Aorta (tissue), 5 donors: ENCODE measurements at regions not wholly inside any gene's neighbourhood (a gene's known extent, or its start where the extent isn't known, plus 50 kb on each side); places are given as distances from the start of the nearest gene placed in this dataset.
"Not testable (repeated sequence)": the region's sequence is repeated elsewhere in the genome, so short reads cannot be mapped to it uniquely, and the experiment has no call there.

ENCODE experiments used
- ATAC-seq: fragments of 200-7000 bp; cut with Tn5 transposase; one replicate; pipeline ENCODE4 v1.9.1; 2022; ENCODE audit warnings: moderate library complexity; ENCODE audit not compliant: low FRiP score
- DNase-seq, 2 donors: peaks; one replicate each; pipeline ENCODE4 v3.0.0-alpha.2; 2020
- H3K27ac ChIP-seq, 2 donors: one replicate each; pipeline ENCODE4 v1.5.1; 2013; ENCODE audit warnings: low read length in 2 of 2, mild to moderate bottlenecking in 2 of 2, moderate library complexity in 2 of 2, control low read depth in 1 of 2, inconsistent platforms in 1 of 2, low read depth in 1 of 2
- H3K27me3 ChIP-seq, 2 donors: one replicate each; pipeline ENCODE4 v1.6.1; 2013; ENCODE audit warnings: control low read depth in 1 of 2, low read length in 1 of 2, mild to moderate bottlenecking in 1 of 2, moderate library complexity in 1 of 2; ENCODE audit not compliant: insufficient read depth in 2 of 2, control insufficient read depth in 1 of 2
- H3K36me3 ChIP-seq, 2 donors: one replicate each; pipeline ENCODE4 v1.6.1; 2013; ENCODE audit warnings: control low read depth in 1 of 2, low read length in 1 of 2, mild to moderate bottlenecking in 1 of 2; ENCODE audit not compliant: insufficient read depth in 2 of 2, control insufficient read depth in 1 of 2
- H3K4me1 ChIP-seq, 2 donors: one replicate each; pipeline ENCODE4 v1.6.1; 2013; ENCODE audit warnings: low read length in 2 of 2, control low read depth in 1 of 2, mild to moderate bottlenecking in 1 of 2, moderate library complexity in 1 of 2; ENCODE audit not compliant: insufficient read depth in 2 of 2, control insufficient read depth in 1 of 2
- H3K4me3 ChIP-seq, 2 donors: one replicate each; pipeline ENCODE4 v1.5.1; 2013; ENCODE audit warnings: low read length in 2 of 2, control low read depth in 1 of 2, mild to moderate bottlenecking in 1 of 2
- H3K9me3 ChIP-seq: one replicate; pipeline ENCODE4 v1.6.1; 2013; ENCODE audit warnings: mild to moderate bottlenecking, low read length; ENCODE audit not compliant: control insufficient read depth
- WGBS, 2 donors: extraction: QIAGEN DNeasy Blood & Tissue Kit; methylation state at CpG; one replicate each; pipeline ENCODE4 v1.1.7; 2013; 5-methylcytosine and 5-hydroxymethylcytosine counted together
- intact Hi-C, 2 donors: fragments of 100-400 bp; cut with DNase I; formaldehyde crosslinking; loops; one replicate each; pipeline versions ENCODE4 v1.14.2 to v1.15.0; 2022
- donor health status: healthy with polysubstance abuse.
- donor health status: Bipolar disorder and iron deficiency.
- donor health status: DM: no; HTN: no; CAD: no.
- donor health status: DM: no; HTN: no; CAD: no.
- donor health status: DM: yes; HTN: yes; CAD: no.

DNA sequence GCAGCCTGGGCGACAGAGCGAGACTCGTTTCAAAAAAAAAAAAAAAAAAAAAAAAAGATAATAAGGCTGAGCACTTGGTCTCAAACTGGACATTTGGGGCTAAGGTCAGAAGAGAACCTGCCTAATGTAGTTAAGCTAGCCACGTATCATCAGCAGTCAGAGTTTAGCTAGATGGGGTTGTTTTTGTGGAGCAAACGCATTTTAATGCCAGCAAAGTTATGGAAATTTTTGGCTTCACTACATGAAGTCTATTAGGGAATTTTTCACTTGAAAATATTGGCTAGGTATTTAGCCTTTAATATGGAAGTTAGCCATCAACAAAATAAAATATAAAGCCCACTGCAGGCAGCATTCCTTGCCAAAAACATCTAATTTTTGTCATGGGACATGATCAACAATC lies 902.9 kb upstream of the CDH18 start:
- H3K4me1 ChIP-seq, intact Hi-C loops, H3K9me3 ChIP-seq, H3K27me3 ChIP-seq, H3K4me3 ChIP-seq, DNase-seq, H3K27ac ChIP-seq, H3K36me3 ChIP-seq, ATAC-seq: not testable (repeated sequence)
- WGBS, 2 donors = 81 to 85% methylated on average over 2 to 5 of the region's 5 CpGs

DNA sequence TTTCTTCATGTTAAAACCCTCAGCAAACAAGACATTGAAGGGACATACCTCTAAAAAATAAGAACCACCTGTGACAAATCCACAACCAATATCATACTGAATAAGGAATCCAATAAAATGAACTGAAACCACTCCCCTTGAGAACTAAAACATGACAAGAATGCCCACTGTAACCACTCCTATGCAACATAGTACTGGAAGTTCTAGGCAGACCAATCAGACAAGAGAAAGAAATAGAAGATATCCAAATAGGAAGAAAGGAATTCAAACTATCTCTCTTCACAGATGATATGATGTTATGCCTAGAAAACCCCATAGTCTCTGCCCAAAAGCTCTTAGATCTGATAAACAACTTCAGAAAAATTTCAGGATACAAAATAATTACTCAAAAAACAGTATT lies 887.7 kb upstream of the CDH18 start:
- H3K4me3 ChIP-seq, H3K27ac ChIP-seq, intact Hi-C loops, DNase-seq, H3K4me1 ChIP-seq, H3K9me3 ChIP-seq, H3K36me3 ChIP-seq, H3K27me3 ChIP-seq, ATAC-seq: not testable (repeated sequence)

DNA sequence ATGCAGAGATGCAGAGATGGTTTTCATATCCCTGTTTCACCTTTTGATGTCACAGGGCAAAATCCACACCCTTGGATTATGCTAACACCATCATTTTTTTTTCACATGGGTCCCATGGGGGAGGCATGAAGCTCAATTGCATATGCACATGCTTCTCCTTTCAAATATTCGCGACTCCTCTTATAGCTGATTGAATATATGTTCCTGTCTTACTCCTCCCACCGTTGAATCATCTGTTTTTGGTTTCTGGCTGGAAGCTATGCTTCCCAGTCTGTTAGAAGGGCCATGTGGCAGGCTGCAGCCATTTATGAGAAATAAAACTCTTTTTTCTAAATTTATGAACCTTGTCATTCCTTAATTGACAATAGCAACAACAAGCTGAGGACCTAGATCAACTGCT lies 877.9 kb upstream of the CDH18 start:
- WGBS, 2 donors = 83 to 88% methylated on average over 3 of the region's 3 CpGs
- DNase-seq, intact Hi-C loops, H3K27ac ChIP-seq, H3K4me1 ChIP-seq, H3K9me3 ChIP-seq, H3K4me3 ChIP-seq, H3K27me3 ChIP-seq, ATAC-seq, H3K36me3 ChIP-seq: not testable (repeated sequence)

DNA sequence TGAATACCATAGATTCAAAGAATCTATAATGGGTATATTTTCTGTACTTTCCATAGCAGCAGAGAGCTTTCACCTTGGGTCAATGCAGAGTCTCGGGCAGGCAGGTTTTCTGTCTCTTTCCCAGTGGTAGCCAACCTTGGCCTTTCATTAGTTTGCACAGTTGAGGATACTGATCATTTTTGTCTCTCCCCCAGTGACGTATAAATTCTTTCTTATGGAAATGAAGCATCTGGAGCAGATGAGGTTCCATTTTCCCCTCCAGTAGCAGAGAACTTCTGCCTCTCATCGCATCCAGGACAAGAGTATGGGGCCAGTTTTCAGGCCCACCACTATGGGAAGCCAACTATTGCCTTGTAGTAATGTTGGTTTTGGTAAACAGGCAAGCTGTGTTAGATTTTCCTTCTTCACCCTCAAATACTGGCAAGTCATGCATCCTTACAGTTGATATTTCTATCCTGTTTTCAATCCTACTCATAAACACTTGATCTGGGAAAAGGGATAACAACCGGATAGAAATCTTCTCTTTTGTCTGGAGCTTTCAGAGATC lies 845.2 kb upstream of the CDH18 start:
- H3K4me1 ChIP-seq = no peaks in the 10 kb centered on the region
- intact Hi-C loops = no loop called here
- WGBS, 2 donors = 75 to 77% methylated on average over 4 of the region's 4 CpGs
- ATAC-seq (no peak), DNase-seq (no peak)
- no peak overlapping the region for H3K4me3 ChIP-seq
- H3K27ac ChIP-seq = no peak overlapping the region
- H3K9me3 ChIP-seq = no peaks in the 10 kb centered on the region
- H3K27me3 ChIP-seq = no peaks in the 10 kb centered on the region
- H3K36me3 ChIP-seq = no peaks in the 10 kb centered on the region

DNA sequence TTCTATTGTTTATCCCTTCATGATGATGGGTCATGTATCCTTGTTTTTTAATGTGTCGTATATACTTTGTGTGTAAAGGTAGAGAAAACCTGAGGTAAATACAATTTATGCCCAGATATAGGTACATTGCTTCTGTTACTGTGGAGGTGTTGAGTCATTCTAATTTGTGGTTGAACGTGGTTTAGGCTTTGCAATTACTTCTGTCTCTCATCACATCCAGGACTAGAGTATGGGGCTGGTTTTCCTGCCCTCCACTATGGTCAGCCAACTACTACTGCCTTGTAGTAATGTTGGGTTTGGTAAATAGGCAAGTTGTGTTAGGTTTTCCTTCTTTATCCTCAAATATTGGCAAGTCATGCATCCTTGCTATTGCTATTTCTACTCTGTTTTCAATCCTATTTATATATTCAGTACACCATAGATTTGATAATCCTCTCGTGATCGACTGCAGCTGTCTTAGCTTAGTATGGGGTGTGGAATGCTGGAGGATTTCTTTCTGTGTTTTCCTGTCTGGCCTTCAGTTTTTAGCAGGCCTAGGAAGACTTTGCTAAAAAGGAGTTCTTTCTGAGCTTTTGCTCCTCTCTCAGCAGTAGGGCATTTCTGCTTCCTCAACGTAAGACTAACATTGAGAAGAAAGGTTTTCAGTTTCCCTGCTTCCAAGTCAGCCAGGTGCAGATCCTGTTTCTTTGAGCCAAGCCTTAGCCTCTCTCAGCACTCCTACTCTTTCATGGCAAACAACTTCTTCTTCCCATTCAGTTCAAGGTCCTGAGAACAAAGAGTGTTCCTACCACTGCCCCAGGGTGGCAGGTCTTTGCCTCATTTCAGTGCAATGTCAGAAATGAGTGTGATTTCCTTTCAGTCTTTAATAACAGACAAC lies 844.4 kb upstream of the CDH18 start:
- Histone ChIP-seq H3K27ac (no peak overlapping the region), H3K36me3 (no peaks in the 10 kb centered on the region), H3K9me3 (no peaks in the 10 kb centered on the region), H3K4me3 (no peak overlapping the region), H3K4me1 (no peaks in the 10 kb centered on the region), H3K27me3 (no peaks in the 10 kb centered on the region)
- no peak for ATAC-seq
- intact Hi-C loops = no loop called here
- WGBS, 2 donors = 70 to 82% methylated on average over 4 to 5 of the region's 5 CpGs
- no peak for DNase-seq

DNA sequence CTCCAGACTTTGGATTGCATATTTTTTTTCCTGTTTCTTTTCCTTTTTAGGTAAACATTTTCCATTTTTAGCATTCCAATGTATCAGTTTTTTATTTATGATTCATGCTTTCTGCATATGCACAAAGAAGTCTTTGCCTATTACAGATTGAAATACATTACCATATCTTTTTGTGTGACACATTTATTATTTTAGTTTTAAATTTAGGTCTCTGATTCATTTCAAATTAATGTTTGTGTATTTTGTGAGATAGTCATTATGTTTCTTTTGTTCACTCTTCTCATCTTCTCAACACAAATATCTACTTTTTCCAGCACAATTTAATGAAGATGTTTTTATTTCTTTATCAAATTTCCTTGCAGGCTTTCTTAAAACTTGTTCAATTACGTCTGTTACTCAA lies 838.0 kb upstream of the CDH18 start:
- ATAC-seq, H3K4me1 ChIP-seq, H3K4me3 ChIP-seq, DNase-seq, H3K27me3 ChIP-seq, H3K36me3 ChIP-seq, H3K9me3 ChIP-seq, intact Hi-C loops, H3K27ac ChIP-seq: not testable (repeated sequence)
- WGBS, 2 donors = 35 to 44% methylated on average over 1 of the region's 1 CpG

DNA sequence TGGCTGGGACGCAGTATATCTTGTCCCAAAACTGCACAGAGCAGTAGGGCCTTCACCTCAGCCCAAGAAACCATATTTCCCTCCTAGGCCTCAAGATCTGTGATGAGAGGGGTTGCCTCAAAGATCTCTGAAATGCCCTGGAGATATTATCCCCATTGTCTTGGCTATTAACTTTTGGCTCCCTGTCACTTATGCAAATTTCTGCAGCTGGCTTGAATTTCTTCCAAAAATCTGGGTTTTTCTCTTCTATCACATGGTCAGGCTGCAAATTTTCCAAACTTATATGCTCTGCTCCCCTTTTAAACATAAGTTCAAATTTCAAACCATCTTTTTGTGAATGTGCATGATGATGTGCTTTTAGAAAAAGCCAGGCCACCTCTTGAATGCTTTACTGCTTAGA lies 809.2 kb upstream of the CDH18 start:
- DNase-seq, H3K9me3 ChIP-seq, intact Hi-C loops, H3K27me3 ChIP-seq, H3K27ac ChIP-seq, H3K4me1 ChIP-seq, ATAC-seq, H3K36me3 ChIP-seq, H3K4me3 ChIP-seq: not testable (repeated sequence)
- WGBS, 2 donors = 89% methylated on average over 1 of the region's 1 CpG

DNA sequence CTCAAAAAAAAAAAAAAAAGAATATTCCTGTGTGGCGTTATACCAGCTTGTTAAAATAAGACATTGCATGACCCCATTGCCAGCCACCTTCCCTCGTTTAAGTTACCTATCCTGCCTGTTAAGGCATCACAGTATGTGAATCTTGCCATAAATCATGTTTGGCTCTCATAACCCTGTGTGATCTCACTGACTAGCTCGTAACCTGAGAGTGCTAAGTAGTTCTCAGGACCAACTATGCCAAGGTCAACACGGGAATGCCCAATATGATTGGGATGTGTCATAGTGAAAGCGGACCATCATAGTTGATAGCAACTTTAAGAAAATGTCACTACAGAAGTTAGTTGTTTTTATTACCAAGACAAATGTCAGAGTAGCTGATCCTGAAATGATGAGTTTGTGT lies 796.8 kb upstream of the CDH18 start:
- DNase-seq, H3K4me3 ChIP-seq, H3K27ac ChIP-seq, ATAC-seq, H3K27me3 ChIP-seq, H3K4me1 ChIP-seq, intact Hi-C loops, H3K36me3 ChIP-seq, H3K9me3 ChIP-seq: not testable (repeated sequence)
- WGBS, 2 donors = 71 to 79% methylated on average over 2 of the region's 5 CpGs

DNA sequence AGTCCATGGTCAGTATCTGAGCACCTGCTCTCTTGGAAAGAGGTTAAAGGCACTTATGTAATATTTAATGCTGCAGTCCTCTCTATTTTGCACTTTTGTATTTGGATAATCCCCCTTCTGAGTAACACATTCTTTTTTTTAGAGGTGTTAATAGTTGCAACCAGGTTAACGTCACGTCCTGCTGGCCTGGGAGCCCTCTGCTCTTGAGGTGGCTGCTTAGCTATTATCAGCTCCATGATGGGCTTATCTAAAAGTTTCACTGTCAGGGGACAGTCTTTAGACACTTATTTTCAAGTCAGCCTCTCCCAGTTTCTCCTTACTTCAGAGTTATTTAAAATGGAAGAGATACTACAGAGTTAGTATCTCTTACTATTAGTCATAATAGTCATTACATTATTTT lies 795.5 kb upstream of the CDH18 start:
- H3K36me3 ChIP-seq, intact Hi-C loops, ATAC-seq, H3K4me3 ChIP-seq, H3K27me3 ChIP-seq, H3K9me3 ChIP-seq, H3K4me1 ChIP-seq, H3K27ac ChIP-seq, DNase-seq: not testable (repeated sequence)
- WGBS, 2 donors = 78 to 80% methylated on average over 2 of the region's 2 CpGs
